ENCODE measurements at regions not wholly inside any gene's neighbourhood (a gene's known extent, or its start where the extent isn't known, plus 50 kb on each side); places are given as distances from the start of the nearest gene placed in this dataset.

- no peak for TF ChIP-seq POLR2AphosphoS5 (IDR thresholded peaks at IDR 0.05)
- TF ChIP-seq CTCF (IDR thresholded peaks at IDR 0.05) = no peak
- TF ChIP-seq POLR2A (IDR thresholded peaks at IDR 0.05) = no peak
Observed at GRCh38 chr2:226059961-226060627, 660.6 kb downstream of the NYAP2 start.
